Caco-2 (cell line): ENCODE measurements at regions not wholly inside any gene's neighbourhood (a gene's known extent, or its start where the extent isn't known, plus 50 kb on each side); places are given as distances from the start of the nearest gene placed in this dataset.
A peak's percentile ranks its signal among the peaks of the same experiment; 100 is the strongest.

Experiments
- BruUV-seq: library from RNA; stranded (reverse); fragments of 400-500 nt; replicated peaks from 2 replicates; lab custom pipeline; 2021; lab: Mats Ljungman, UMichigan
- CTCF ChIA-PET: fragments of 300-600 bp; sonication (Branson Sonifier 250); formaldehyde crosslinking; loops from one replicate; lab custom pipeline; 2022; ENCODE audit warnings: antibody characterized with exemption; lab: Charles Lee
- POLR2A ChIA-PET: fragments of 300-600 bp; sonication (Branson Sonifier 250); formaldehyde crosslinking; loops from one replicate; lab custom pipeline; 2022; ENCODE audit warnings: antibody characterized with exemption; lab: Charles Lee
- DNase-seq, 2 experiments: peaks; one replicate each; pipeline versions ENCODE4 v3.0.0 to v3.0.0-alpha.2; 2020 to 2022
- H3K27me3 ChIP-seq: replicated peaks from 2 replicates; pipeline ENCODE4 v1.6.0; 2011; ENCODE audit warnings: low read length; ENCODE audit not compliant: control insufficient read depth, insufficient read depth
- H3K36me3 ChIP-seq: 2 replicates; pipeline ENCODE4 v1.5.1; 2011; ENCODE audit warnings: low read length; ENCODE audit not compliant: control insufficient read depth, insufficient read depth
- H3K4me1 ChIP-seq: fragments of 250-450 bp; sonication (Bioruptor Pico); 2 replicates; pipeline ENCODE4 v1.5.1; 2020; ENCODE audit warnings: mild to moderate bottlenecking
- H3K4me3 ChIP-seq: 2 replicates; pipeline ENCODE4 v1.5.1; 2011; ENCODE audit warnings: low read depth, mild to moderate bottlenecking, control low read depth, low read length
- H3K9me3 ChIP-seq: fragments of 250-450 bp; sonication (Bioruptor Pico); 2 replicates; pipeline ENCODE4 v1.5.1; 2020; ENCODE audit warnings: mild to moderate bottlenecking, moderate library complexity
- H3K27ac Mint-ChIP-seq: one replicate; pipeline ENCODE4 v1.8.0; 2022; ENCODE audit warnings: mixed read lengths; ENCODE audit not compliant: unreplicated experiment
- H3K27me3 Mint-ChIP-seq: one replicate; pipeline ENCODE4 v1.8.0; 2022; ENCODE audit warnings: mixed read lengths; ENCODE audit not compliant: insufficient read depth, unreplicated experiment
- H3K36me3 Mint-ChIP-seq: one replicate; pipeline ENCODE4 v1.8.0; 2022; ENCODE audit warnings: mild to moderate bottlenecking, mixed read lengths; ENCODE audit not compliant: insufficient read depth, unreplicated experiment
- H3K4me1 Mint-ChIP-seq: one replicate; pipeline ENCODE4 v1.8.0; 2022; ENCODE audit warnings: low read depth, mixed read lengths; ENCODE audit not compliant: unreplicated experiment
- H3K4me3 Mint-ChIP-seq: one replicate; pipeline ENCODE4 v1.8.0; 2022; ENCODE audit warnings: mild to moderate bottlenecking, moderate library complexity, mixed read lengths; ENCODE audit not compliant: unreplicated experiment
- H3K9me3 Mint-ChIP-seq: one replicate; pipeline ENCODE4 v1.8.0; 2022; ENCODE audit warnings: mixed read lengths; ENCODE audit not compliant: unreplicated experiment
- intact Hi-C: fragments of 100-400 bp; cut with micrococcal nuclease; formaldehyde crosslinking; loops from one replicate; pipeline ENCODE4 v1.10.0; 2022; ENCODE audit not compliant: unreplicated experiment
- TF ChIP-seq, protein P1 (sequence below), 2 experiments: fragments of 200-600 bp in 1 of 2; IDR thresholded peaks; 1 replicate in 1 of 2; 2 replicates in 1 of 2; pipeline versions ENCODE4 v1.5.1 to v1.8.0; 2011 to 2022; ENCODE audit warnings: antibody characterized with exemption in 1 of 2, control low read depth in 1 of 2, inconsistent platforms in 1 of 2, low read depth in 1 of 2, low read length in 1 of 2, mild to moderate bottlenecking in 1 of 2, moderate library complexity in 1 of 2; ENCODE audit not compliant: insufficient read depth in 1 of 2, severe bottlenecking in 1 of 2, unreplicated experiment in 1 of 2

DNA sequence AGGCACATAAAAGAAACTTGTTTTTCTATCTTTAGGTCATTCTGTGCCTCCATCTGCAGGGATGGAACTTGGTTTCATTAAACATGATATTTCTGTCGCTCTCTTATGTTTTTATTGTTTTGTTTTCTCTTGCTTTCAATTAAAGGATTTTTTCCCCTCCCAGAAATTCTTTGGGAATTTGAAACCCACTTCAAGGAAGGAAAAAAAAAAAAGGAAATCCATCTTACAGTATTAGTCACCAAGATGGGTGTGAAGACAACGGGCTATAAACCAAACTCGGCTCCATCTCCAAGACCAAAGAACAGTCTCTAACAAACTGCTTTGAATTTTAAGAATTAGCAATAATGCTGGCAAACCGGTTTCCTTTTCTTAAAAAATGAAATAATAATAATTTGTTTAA lies 244.1 kb downstream of the BCL11A start:
- Histone ChIP-seq H3K4me3 (no peak overlapping the region), H3K9me3 (no peaks in the 10 kb centered on the region), H3K27me3 (no peaks in the 10 kb centered on the region), H3K36me3 (no peaks in the 10 kb centered on the region), H3K4me1 (no peaks in the 10 kb centered on the region)
- H3K27me3 Mint-ChIP-seq = no peaks in the 10 kb centered on the region
- POLR2A ChIA-PET = no interaction called here
- H3K36me3 Mint-ChIP-seq = no peaks in the 10 kb centered on the region
- no peaks in the 10 kb centered on the region for H3K9me3 Mint-ChIP-seq
- intact Hi-C loops = no loop called here
- DNase-seq = no peak
- TF ChIP-seq, protein P1, sequence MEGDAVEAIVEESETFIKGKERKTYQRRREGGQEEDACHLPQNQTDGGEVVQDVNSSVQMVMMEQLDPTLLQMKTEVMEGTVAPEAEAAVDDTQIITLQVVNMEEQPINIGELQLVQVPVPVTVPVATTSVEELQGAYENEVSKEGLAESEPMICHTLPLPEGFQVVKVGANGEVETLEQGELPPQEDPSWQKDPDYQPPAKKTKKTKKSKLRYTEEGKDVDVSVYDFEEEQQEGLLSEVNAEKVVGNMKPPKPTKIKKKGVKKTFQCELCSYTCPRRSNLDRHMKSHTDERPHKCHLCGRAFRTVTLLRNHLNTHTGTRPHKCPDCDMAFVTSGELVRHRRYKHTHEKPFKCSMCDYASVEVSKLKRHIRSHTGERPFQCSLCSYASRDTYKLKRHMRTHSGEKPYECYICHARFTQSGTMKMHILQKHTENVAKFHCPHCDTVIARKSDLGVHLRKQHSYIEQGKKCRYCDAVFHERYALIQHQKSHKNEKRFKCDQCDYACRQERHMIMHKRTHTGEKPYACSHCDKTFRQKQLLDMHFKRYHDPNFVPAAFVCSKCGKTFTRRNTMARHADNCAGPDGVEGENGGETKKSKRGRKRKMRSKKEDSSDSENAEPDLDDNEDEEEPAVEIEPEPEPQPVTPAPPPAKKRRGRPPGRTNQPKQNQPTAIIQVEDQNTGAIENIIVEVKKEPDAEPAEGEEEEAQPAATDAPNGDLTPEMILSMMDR (IDR thresholded peaks at IDR 0.05; ENCODE audit: insufficient read depth in 1 of 2, low read depth in 1 of 2, low read length in 1 of 2, severe bottlenecking in 1 of 2, unreplicated experiment in 1 of 2) = no peak
- CTCF ChIA-PET = no interaction called here
- no peak overlapping the region for H3K4me3 Mint-ChIP-seq
- BruUV-seq = no TSS peak
- no peak overlapping the region for H3K27ac Mint-ChIP-seq
- H3K4me1 Mint-ChIP-seq = no peaks in the 10 kb centered on the region

DNA sequence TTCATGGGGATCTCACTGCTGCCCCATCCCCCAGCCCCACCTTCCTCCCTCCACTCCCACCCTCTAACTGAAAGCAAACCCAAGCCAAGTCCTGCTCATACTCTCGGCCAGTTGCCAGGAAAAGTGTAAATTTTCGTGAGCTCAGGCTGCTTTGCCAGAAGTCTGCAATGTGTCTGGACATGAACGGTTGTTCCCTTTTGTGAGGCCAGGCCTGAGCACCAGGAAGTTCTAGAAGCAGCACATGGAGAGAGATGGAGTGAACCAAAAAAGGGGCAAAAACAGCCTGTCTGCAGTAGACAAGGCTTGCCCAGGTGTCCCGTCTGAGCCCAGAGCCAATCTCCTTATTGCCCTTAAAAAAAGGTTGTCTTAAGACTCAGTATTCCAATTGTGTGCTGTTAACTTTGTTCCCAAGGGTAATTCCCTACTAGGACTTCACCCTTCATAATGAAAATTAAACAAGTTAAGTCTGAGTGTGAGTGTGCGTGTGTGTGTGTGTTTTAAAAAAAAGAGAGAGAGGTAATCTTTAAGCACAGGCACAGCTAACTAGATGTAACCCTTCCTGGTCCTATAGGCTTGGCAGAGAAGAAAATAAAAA lies 247.1 kb downstream of the BCL11A start:
- no peak overlapping the region for H3K27ac Mint-ChIP-seq
- POLR2A ChIA-PET = no interaction called here
- no TSS peak for BruUV-seq

DNA sequence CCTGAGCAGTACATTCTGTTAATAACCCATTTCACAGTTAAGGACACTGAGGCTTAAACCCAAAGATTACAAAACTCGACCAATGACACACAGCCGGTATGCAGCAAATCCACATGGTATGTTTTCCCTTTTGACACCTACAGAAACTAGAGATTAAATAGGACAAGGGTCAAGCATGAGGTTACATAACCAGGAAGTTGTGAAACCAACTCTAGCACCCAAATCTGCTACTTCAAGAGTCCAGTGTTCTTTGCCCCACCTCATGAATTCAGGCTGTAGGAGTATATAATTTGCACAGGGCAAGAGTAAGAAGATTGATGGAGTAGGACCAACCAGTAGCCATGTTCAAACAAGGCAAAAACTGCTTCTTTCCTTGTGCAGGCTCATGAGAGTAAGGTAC lies 249.8 kb downstream of the BCL11A start:
- Mint-ChIP-seq H3K4me3 (no peak overlapping the region), H3K36me3 (no peaks in the 10 kb centered on the region), H3K27ac (no peak overlapping the region), H3K9me3 (no peaks in the 10 kb centered on the region), H3K27me3 (no peaks in the 10 kb centered on the region), H3K4me1 (peaks cover 6% of the 10 kb centered on the region)
- Histone ChIP-seq H3K4me3 (no peak overlapping the region), H3K4me1 (no peaks in the 10 kb centered on the region), H3K27me3 (no peaks in the 10 kb centered on the region), H3K36me3 (no peaks in the 10 kb centered on the region), H3K9me3 (no peaks in the 10 kb centered on the region)
- no TSS peak for BruUV-seq
- TF ChIP-seq, protein P1 (IDR thresholded peaks at IDR 0.05; ENCODE audit: insufficient read depth in 1 of 2, low read depth in 1 of 2, low read length in 1 of 2, severe bottlenecking in 1 of 2, unreplicated experiment in 1 of 2) = no peak
- POLR2A ChIA-PET = no interaction called here
- CTCF ChIA-PET = no interaction called here
- intact Hi-C loops = no loop called here
- DNase-seq = peak in 1 of 2 experiments; percentile 18

More for the DNA sequence above, 247.1 kb downstream of the BCL11A start:
- CTCF ChIA-PET = no interaction called here
- no peaks in the 10 kb centered on the region for H3K27me3 ChIP-seq
- no peaks in the 10 kb centered on the region for H3K9me3 Mint-ChIP-seq
- H3K4me3 ChIP-seq = no peak overlapping the region
- intact Hi-C loops = no loop called here
- no peak for DNase-seq
- no peak overlapping the region for H3K4me3 Mint-ChIP-seq
- TF ChIP-seq, protein P1 (IDR thresholded peaks at IDR 0.05; ENCODE audit: insufficient read depth in 1 of 2, low read depth in 1 of 2, low read length in 1 of 2, severe bottlenecking in 1 of 2, unreplicated experiment in 1 of 2) = no peak
- H3K27me3 Mint-ChIP-seq = no peaks in the 10 kb centered on the region
- H3K36me3 ChIP-seq = no peaks in the 10 kb centered on the region
- no peaks in the 10 kb centered on the region for H3K36me3 Mint-ChIP-seq
- no peaks in the 10 kb centered on the region for H3K4me1 ChIP-seq
- H3K4me1 Mint-ChIP-seq = peaks cover 6% of the 10 kb centered on the region
- H3K9me3 ChIP-seq = no peaks in the 10 kb centered on the region
